RPMI7951 (cell line): ENCODE measurements at regions not wholly inside any gene's neighbourhood (a gene's known extent, or its start where the extent isn't known, plus 50 kb on each side); places are given as distances from the start of the nearest gene placed in this dataset.

Source experiments
- DNase-seq: peaks from one replicate; pipeline ENCODE4 v3.0.0-alpha.2; 2012; ENCODE audit warnings: low read depth

GRCh38 chr19:27657271-27658051, 1555.5 kb downstream of the UQCRFS1 start:
- no peak for DNase-seq

- no peak for DNase-seq
These were observed 1558.5 kb downstream of the UQCRFS1 start for GRCh38 chr19:27654266-27654990.

DNA sequence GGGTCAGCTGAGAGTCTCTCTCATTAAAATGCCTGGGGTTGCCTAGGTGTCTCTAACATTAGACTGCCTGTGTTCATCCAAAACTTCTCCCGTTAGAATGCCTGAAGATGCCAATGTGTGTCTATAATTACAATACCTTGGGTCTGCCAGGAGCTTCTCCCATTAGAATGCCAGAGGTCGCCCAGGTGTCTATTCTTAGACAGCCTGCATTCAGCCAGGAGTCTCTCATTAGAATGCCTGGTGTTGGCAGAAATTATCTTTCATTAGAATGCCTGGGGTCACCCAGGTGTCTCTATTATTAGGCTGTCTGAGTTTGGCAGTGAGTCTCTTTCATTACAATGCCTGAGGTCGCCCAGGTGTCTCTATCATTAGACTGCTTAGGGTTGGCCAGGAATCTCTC, 1560.2 kb downstream of the UQCRFS1 start:
- DNase-seq, result no peak

DNA sequence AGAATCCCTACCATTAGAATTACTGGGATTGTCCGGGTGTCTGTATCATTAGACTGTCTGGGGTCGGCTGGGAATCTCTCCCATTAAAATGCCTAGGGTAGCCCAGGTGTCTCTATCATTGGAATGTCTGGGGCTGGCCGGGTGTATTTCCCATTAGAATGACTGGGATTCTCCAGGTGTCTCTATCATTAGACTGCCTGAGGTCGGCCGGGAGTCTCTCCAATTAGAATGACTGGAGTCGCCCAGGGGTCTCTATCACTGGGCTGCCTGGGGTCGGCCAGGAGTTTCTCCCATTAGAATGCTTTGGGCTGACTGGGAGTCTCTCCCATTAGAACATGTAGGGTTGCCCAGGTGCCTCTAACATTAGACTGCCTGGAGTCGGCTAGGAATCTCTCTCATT, 1560.7 kb downstream of the UQCRFS1 start:
- DNase-seq, result no peak

DNA sequence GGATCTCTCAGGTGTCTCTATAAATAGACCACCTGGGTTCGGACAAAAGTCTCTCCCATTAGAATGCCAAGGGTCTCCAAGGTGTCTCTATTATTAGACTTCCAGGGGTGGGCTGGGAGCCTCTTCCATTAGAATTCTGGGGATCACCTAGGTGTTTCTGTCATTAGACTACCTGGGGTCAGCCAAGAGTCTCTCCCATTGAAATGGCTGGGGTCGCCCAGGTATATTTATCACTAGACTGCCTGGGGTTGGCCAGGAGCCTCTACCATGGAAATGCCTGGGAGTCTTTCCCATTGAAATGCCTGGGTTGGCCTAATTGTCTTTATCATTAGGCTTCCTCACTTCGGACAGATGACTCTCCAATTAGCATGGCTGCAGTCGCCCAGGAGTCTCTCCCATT, 1565.5 kb downstream of the UQCRFS1 start:
- no peak for DNase-seq

- no peak for DNase-seq
These were observed 1577.5 kb downstream of the UQCRFS1 start for GRCh38 chr19:27635401-27635800.

DNA sequence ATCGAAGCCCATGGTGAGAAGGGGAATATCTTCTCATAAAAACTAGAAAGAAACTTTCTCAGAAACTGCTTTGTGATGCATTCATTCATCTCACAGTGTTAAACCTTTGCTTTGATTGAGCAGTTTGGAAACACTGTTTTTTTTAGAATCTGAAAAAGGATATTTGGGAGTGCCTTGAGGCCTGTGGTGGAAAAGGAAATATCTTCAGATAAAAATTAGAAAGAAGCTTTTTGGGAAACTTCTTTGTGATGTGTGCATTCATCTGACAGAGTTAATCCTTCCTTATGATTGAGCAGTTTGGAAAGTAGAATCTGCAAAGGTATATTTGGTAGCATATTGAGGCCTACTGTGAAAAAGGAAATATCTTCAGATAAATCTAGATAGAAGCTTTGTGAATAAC, 1594.9 kb downstream of the UQCRFS1 start:
- no peak for DNase-seq

DNA sequence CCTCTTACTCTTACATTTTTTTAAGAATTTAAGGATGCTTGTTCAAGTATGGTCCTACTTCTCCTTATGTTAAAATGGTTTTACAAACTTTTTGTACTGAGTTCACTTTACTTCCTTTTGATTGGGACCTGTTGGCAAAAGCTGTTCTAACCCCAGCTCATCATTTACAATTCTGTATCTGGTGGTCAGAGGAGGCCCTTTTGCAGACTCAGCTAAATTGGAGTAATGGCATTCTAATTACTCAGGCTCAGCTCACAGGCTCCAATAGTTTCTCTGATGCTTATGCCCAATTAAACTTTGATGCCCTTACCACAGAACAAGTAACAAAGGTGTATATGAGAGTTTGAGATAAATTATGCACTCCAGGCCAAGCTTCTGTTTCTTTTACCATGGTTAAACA, 1632.0 kb downstream of the UQCRFS1 start:
- DNase-seq, result no peak
